B cell (primary cell): ENCODE measurements at regions not wholly inside any gene's neighbourhood (a gene's known extent, or its start where the extent isn't known, plus 50 kb on each side); places are given as distances from the start of the nearest gene placed in this dataset.

ENCODE experiments used
- ATAC-seq: fragments of 200-7000 bp; cut with Tn5 transposase; one replicate; pipeline ENCODE4 v1.10.0; 2021; ENCODE audit warnings: low read depth, mild to moderate bottlenecking, moderate number of reproducible peaks, moderate library complexity
- CTCF ChIA-PET: fragments of 350-600 bp; sonication (Branson Sonifier 250); formaldehyde crosslinking; loops from one replicate; lab custom pipeline; 2021; ENCODE audit warnings: antibody characterized with exemption, inconsistent platforms; lab: Charles Lee
- POLR2A ChIA-PET: fragments of 350-600 bp; sonication (Branson Sonifier 250); formaldehyde crosslinking; loops from one replicate; lab custom pipeline; 2021; ENCODE audit warnings: antibody characterized with exemption; lab: Charles Lee
- DNase-seq: peaks from one replicate; pipeline ENCODE4 v3.0.0; 2013
- H2AFZ ChIP-seq: 2 replicates; pipeline ENCODE4 v1.6.1; 2012; ENCODE audit warnings: mild to moderate bottlenecking, low read depth, low read length; ENCODE audit not compliant: insufficient read depth, poor library complexity, severe bottlenecking
- H3K27ac ChIP-seq, 2 donors: 1 replicate in 1 of 2; 2 replicates in 1 of 2; pipeline ENCODE4 v1.5.1; 2012 to 2013; ENCODE audit warnings: low read length in 2 of 2, mild to moderate bottlenecking in 2 of 2, moderate library complexity in 1 of 2
- H3K27me3 ChIP-seq, 4 experiments: fragments of 200-600 bp in 1 of 4; sonication (generic) in 1 of 4; replicated peaks in 1 of 4; 1 replicate in 2 of 4; 2 replicates in 2 of 4; pipeline versions ENCODE4 v1.6.1 to v1.7.0; 2013 to 2016; ENCODE audit warnings: low read length in 3 of 4, mild to moderate bottlenecking in 2 of 4, mixed read lengths in 1 of 4, moderate library complexity in 1 of 4; ENCODE audit not compliant: insufficient read depth in 4 of 4, control insufficient read depth in 3 of 4; ENCODE audit errors: control extremely low read depth in 1 of 4
- H3K36me3 ChIP-seq, 2 experiments: replicated peaks in 1 of 2; 1 replicate in 1 of 2; 2 replicates in 1 of 2; pipeline versions ENCODE4 v1.6.1 to v1.7.1; 2013; ENCODE audit warnings: low read length in 1 of 2; ENCODE audit not compliant: insufficient read depth in 2 of 2, control insufficient read depth in 1 of 2; ENCODE audit errors: control extremely low read depth in 1 of 2, extremely low read depth in 1 of 2
- H3K4me1 ChIP-seq, 2 donors: fragments of 200-600 bp in 1 of 2; sonication (generic) in 1 of 2; 1 replicate in 1 of 2; 2 replicates in 1 of 2; pipeline versions ENCODE4 v1.5.1 to v1.6.1; 2013 to 2017; ENCODE audit warnings: low read length in 2 of 2; ENCODE audit not compliant: control insufficient read depth in 2 of 2, insufficient read depth in 2 of 2
- H3K4me2 ChIP-seq: replicated peaks from 2 replicates; pipeline ENCODE3; 2012; ENCODE audit warnings: mild to moderate bottlenecking, low read depth, low read length; ENCODE audit not compliant: poor library complexity, severe bottlenecking
- H3K4me3 ChIP-seq, 5 experiments: fragments of 200-600 bp in 1 of 5; sonication (generic) in 1 of 5; 1 replicate in 3 of 5; 2 replicates in 2 of 5; pipeline versions ENCODE4 v1.5.1 to v1.7.0; 2011 to 2016; ENCODE audit warnings: low read length in 4 of 5, mild to moderate bottlenecking in 4 of 5, low read depth in 2 of 5, control low read depth in 1 of 5, moderate library complexity in 1 of 5; ENCODE audit not compliant: insufficient read depth in 1 of 5; ENCODE audit errors: control extremely low read depth in 1 of 5, extremely low read depth in 1 of 5
- H3K79me2 ChIP-seq: fragments of 200-600 bp; sonication (generic); one replicate; pipeline ENCODE4 v1.6.0; 2016; ENCODE audit warnings: low read length; ENCODE audit not compliant: control insufficient read depth, insufficient read depth
- H3K9ac ChIP-seq: fragments of 200-600 bp; sonication (generic); 2 replicates; pipeline ENCODE4 v1.6.1; 2017; ENCODE audit warnings: mild to moderate bottlenecking, low read length, moderate library complexity
- H3K9me3 ChIP-seq, 3 donors: one replicate each; pipeline versions ENCODE4 v1.6.1 to v1.7.1; 2013; ENCODE audit warnings: low read length in 2 of 3; ENCODE audit not compliant: control insufficient read depth in 2 of 3, insufficient read depth in 1 of 3; ENCODE audit errors: control extremely low read depth in 1 of 3
- H4K20me1 ChIP-seq: 2 replicates; pipeline ENCODE4 v1.6.0; 2012; ENCODE audit warnings: mild to moderate bottlenecking, low read length; ENCODE audit not compliant: insufficient read depth, control insufficient read depth, poor library complexity, severe bottlenecking
- H3K27ac Mint-ChIP-seq: one replicate; pipeline ENCODE4 v1.8.0; 2021; ENCODE audit warnings: mixed read lengths
- H3K27me3 Mint-ChIP-seq: one replicate; pipeline ENCODE4 v1.8.0; 2021; ENCODE audit warnings: mixed read lengths
- H3K4me1 Mint-ChIP-seq: one replicate; pipeline ENCODE4 v1.8.0; 2021; ENCODE audit warnings: mixed read lengths
- H3K4me3 Mint-ChIP-seq: one replicate; pipeline ENCODE4 v1.8.0; 2021; ENCODE audit warnings: mixed read lengths
- H3K9me3 Mint-ChIP-seq: one replicate; pipeline ENCODE4 v1.8.0; 2022; ENCODE audit warnings: mixed read lengths; ENCODE audit not compliant: insufficient read depth
- EZH2 ChIP-seq: IDR thresholded peaks from 2 replicates; pipeline ENCODE4 v1.6.1; 2012; ENCODE audit warnings: borderline replicate concordance, low read depth, mild to moderate bottlenecking, moderate library complexity, low read length; ENCODE audit not compliant: insufficient read depth, poor library complexity, severe bottlenecking
- WGBS: methylation state at CpG from one replicate; pipeline ENCODE4 v1.1.5; 2013; ENCODE audit warnings: missing lambda C conversion rate; ENCODE audit not compliant: insufficient coverage; 5-methylcytosine and 5-hydroxymethylcytosine counted together
- intact Hi-C: fragments of 100-400 bp; cut with micrococcal nuclease; formaldehyde crosslinking; loops from one replicate; pipeline ENCODE4 v1.10.0; 2022
- TF ChIP-seq, protein P1 (sequence below): fragments of 200-600 bp; IDR thresholded peaks from one replicate; pipeline ENCODE4 v1.8.0; 2022; ENCODE audit warnings: antibody characterized with exemption, mild to moderate bottlenecking

GRCh38 chr4:27577951-27578350, 717.3 kb downstream of the STIM2 start:
- Histone ChIP-seq H3K36me3 (no peaks in the 10 kb centered on the region), H2AFZ (no peak overlapping the region), H3K27me3 (no peaks in the 10 kb centered on the region), H3K79me2 (no peaks in the 10 kb centered on the region), H3K9ac (no peak overlapping the region), H3K9me3 (no peaks in the 10 kb centered on the region), H3K4me3 (no peak overlapping the region), H3K27ac (no peak overlapping the region), H3K4me2 (no peak overlapping the region), H3K4me1 (no peaks in the 10 kb centered on the region), H4K20me1 (no peaks in the 10 kb centered on the region)
- TF ChIP-seq, protein P1, sequence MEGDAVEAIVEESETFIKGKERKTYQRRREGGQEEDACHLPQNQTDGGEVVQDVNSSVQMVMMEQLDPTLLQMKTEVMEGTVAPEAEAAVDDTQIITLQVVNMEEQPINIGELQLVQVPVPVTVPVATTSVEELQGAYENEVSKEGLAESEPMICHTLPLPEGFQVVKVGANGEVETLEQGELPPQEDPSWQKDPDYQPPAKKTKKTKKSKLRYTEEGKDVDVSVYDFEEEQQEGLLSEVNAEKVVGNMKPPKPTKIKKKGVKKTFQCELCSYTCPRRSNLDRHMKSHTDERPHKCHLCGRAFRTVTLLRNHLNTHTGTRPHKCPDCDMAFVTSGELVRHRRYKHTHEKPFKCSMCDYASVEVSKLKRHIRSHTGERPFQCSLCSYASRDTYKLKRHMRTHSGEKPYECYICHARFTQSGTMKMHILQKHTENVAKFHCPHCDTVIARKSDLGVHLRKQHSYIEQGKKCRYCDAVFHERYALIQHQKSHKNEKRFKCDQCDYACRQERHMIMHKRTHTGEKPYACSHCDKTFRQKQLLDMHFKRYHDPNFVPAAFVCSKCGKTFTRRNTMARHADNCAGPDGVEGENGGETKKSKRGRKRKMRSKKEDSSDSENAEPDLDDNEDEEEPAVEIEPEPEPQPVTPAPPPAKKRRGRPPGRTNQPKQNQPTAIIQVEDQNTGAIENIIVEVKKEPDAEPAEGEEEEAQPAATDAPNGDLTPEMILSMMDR, result no peak
- TF ChIP-seq EZH2, result no peak
- POLR2A ChIA-PET, result no interaction called here
- WGBS, result no CpG with 5 or more reads among the region's 2 CpGs
- H3K9me3 Mint-ChIP-seq, result peaks cover 4% of the 10 kb centered on the region
- no peaks in the 10 kb centered on the region for H3K27me3 Mint-ChIP-seq
- H3K4me1 Mint-ChIP-seq, result no peaks in the 10 kb centered on the region
- H3K27ac Mint-ChIP-seq, result no peak overlapping the region
- CTCF ChIA-PET, result no interaction called here
- DNase-seq (no peak), ATAC-seq (no peak)
- H3K4me3 Mint-ChIP-seq, result no peak overlapping the region
- intact Hi-C loops, result no loop called here

DNA sequence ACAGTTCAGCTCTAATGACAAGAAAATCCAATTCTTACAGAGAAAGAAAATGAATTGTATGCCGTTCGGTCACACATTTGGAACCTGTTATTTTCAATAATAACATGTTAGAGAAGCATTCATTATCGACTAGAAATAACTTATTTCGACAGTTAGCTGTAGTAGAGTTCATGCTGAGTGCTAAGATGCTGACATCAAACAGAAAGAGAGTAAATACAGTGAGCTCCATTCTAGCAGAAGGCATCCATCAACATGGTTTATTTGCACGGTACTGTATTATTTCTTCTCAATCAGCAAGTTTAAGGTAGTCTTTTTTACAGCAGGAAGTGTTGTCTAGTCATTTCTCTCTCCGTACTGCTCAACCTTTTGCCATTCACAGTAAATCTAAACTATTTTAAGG, 732.1 kb downstream of the STIM2 start:
- no CpG with 5 or more reads among the region's 6 CpGs for WGBS
- Mint-ChIP-seq H3K4me3 (no peak overlapping the region), H3K9me3 (no peaks in the 10 kb centered on the region), H3K27me3 (no peaks in the 10 kb centered on the region), H3K27ac (no peak overlapping the region), H3K4me1 (no peaks in the 10 kb centered on the region)
- Histone ChIP-seq H3K36me3 (no peaks in the 10 kb centered on the region), H4K20me1 (no peaks in the 10 kb centered on the region), H3K4me1 (no peaks in the 10 kb centered on the region), H3K9me3 (peaks cover 0 to 3% (median 0%) of the 10 kb centered on the region in 3 donors), H3K9ac (no peak overlapping the region), H3K79me2 (no peaks in the 10 kb centered on the region), H2AFZ (no peak overlapping the region), H3K4me2 (no peak overlapping the region), H3K27ac (no peak overlapping the region), H3K4me3 (no peak overlapping the region), H3K27me3 (no peaks in the 10 kb centered on the region)
- TF ChIP-seq EZH2, result no peak
- TF ChIP-seq, protein P1, result no peak
- POLR2A ChIA-PET, result no interaction called here
- DNase-seq (no peak), ATAC-seq (no peak)
- CTCF ChIA-PET, result no interaction called here
- intact Hi-C loops, result no loop called here
